ENCODE measurements at regions not wholly inside any gene's neighbourhood (a gene's known extent, or its start where the extent isn't known, plus 50 kb on each side); places are given as distances from the start of the nearest gene placed in this dataset.
"Not testable (repeated sequence)": the region's sequence is repeated elsewhere in the genome, so short reads cannot be mapped to it uniquely, and the experiment has no call there.

DNA sequence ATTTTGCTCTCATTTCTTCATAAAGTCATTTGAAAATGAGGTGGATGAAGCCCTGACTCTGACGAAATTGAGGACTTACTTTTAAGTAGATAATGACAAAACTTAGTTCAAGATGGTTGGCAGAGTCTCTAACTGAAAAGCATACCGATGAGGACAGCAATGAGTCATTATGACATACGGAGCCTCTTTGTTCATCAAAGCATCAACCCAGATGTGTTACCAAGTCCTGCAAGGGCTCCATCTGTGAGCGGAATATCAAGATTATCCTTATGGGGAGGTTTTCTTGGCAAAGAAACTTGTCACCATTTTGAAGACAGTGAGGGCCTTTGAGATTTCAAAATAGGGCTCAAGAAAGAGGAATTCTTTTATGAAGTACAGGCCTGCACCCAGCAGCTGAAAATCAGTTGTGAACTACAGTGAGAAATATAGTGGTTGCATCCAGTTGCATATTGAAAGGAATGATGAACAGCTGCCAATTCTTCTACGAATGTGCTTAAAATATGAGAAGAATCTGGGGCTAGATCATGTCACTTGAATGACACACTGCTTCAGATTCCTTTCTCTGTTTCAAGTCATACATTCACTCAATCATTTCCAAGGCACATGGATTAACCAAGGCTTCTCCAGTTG lies 86.6 kb upstream of the SLC24A2 start:
- Mint-ChIP-seq H3K4me1 (ENCODE audit: low read depth) (no peaks in the 10 kb centered on the region), H3K36me3 (ENCODE audit: low read depth) (no peaks in the 10 kb centered on the region), H3K27me3 (peaks cover 43% of the 10 kb centered on the region), H3K4me3 (no peak overlapping the region), H3K9me3 (peaks cover 10% of the 10 kb centered on the region), H3K27ac (no peak overlapping the region)
- H3K27me3 ChIP-seq (ENCODE audit: control insufficient read depth in 1 of 2, insufficient read depth in 2 of 2, low read length in 2 of 2) = peaks cover 0 to 2% of the 10 kb centered on the region in 2 experiments
- DNase-seq (no peak), ATAC-seq (ENCODE audit: poor library complexity) (no peak)
- no peak overlapping the region for H3K4me3 ChIP-seq (ENCODE audit: low read length)
- intact Hi-C loops (cut with DNase I, micrococcal nuclease) = no loop called here
- ChIA-PET POLR2A (no interaction called here), CTCF (no interaction called here)
- no peak overlapping the region for H3K27ac ChIP-seq (ENCODE audit: low read depth in 1 of 2, low read length in 2 of 2)
- TF ChIP-seq CTCF (IDR thresholded peaks at IDR 0.05) = no peak
- H3K4me1 ChIP-seq (ENCODE audit: insufficient read depth, low read length) = no peaks in the 10 kb centered on the region
- no peaks in the 10 kb centered on the region for H3K36me3 ChIP-seq (ENCODE audit: insufficient read depth, low read length)
- H3K9me3 ChIP-seq (ENCODE audit: control insufficient read depth in 1 of 2, insufficient read depth in 1 of 2, low read length in 2 of 2) = peaks cover 0 to 7% of the 10 kb centered on the region in 2 experiments

GRCh38 chr9:19873188-19873587 lies 84.4 kb upstream of the SLC24A2 start:
- CTCF ChIA-PET; intact Hi-C loops (cut with DNase I, micrococcal nuclease); H3K4me1 ChIP-seq (ENCODE audit: insufficient read depth, low read length); H3K9me3 ChIP-seq (ENCODE audit: control insufficient read depth in 1 of 2, insufficient read depth in 1 of 2, low read length in 2 of 2); H3K4me3 ChIP-seq (ENCODE audit: low read length); DNase-seq; POLR2A ChIA-PET; H3K27ac ChIP-seq (ENCODE audit: low read depth in 1 of 2, low read length in 2 of 2); H3K36me3 Mint-ChIP-seq (ENCODE audit: low read depth); H3K36me3 ChIP-seq (ENCODE audit: insufficient read depth, low read length); H3K4me1 Mint-ChIP-seq (ENCODE audit: low read depth); H3K27ac Mint-ChIP-seq; H3K4me3 Mint-ChIP-seq; ATAC-seq (ENCODE audit: poor library complexity); H3K27me3 ChIP-seq (ENCODE audit: control insufficient read depth in 1 of 2, insufficient read depth in 2 of 2, low read length in 2 of 2): not testable (repeated sequence)
- Mint-ChIP-seq H3K27me3 (peaks cover 44% of the 10 kb centered on the region), H3K9me3 (peaks cover 14% of the 10 kb centered on the region)

GRCh38 chr9:19870988-19871387 lies 82.2 kb upstream of the SLC24A2 start:
- Histone ChIP-seq H3K36me3 (ENCODE audit: insufficient read depth, low read length) (no peaks in the 10 kb centered on the region), H3K27ac (ENCODE audit: low read depth in 1 of 2, low read length in 2 of 2) (no peak overlapping the region), H3K4me1 (ENCODE audit: insufficient read depth, low read length) (no peaks in the 10 kb centered on the region), H3K4me3 (ENCODE audit: low read length) (no peak overlapping the region), H3K9me3 (ENCODE audit: control insufficient read depth in 1 of 2, insufficient read depth in 1 of 2, low read length in 2 of 2) (peaks cover 0 to 7% of the 10 kb centered on the region in 2 experiments), H3K27me3 (ENCODE audit: control insufficient read depth in 1 of 2, insufficient read depth in 2 of 2, low read length in 2 of 2) (no peaks in the 10 kb centered on the region)
- peaks cover 14% of the 10 kb centered on the region for H3K9me3 Mint-ChIP-seq
- ChIA-PET CTCF (no interaction called here), POLR2A (no interaction called here)
- no peaks in the 10 kb centered on the region for H3K36me3 Mint-ChIP-seq (ENCODE audit: low read depth)
- DNase-seq (no peak), ATAC-seq (ENCODE audit: poor library complexity) (no peak)
- H3K4me1 Mint-ChIP-seq (ENCODE audit: low read depth) = no peaks in the 10 kb centered on the region
- no peak overlapping the region for H3K27ac Mint-ChIP-seq
- peaks cover 33% of the 10 kb centered on the region for H3K27me3 Mint-ChIP-seq
- H3K4me3 Mint-ChIP-seq = no peak overlapping the region
- intact Hi-C loops (cut with DNase I, micrococcal nuclease) = no loop called here
- no peak for TF ChIP-seq CTCF (IDR thresholded peaks at IDR 0.05)

- H3K36me3 Mint-ChIP-seq (ENCODE audit: low read depth) = no peaks in the 10 kb centered on the region
- no peaks in the 10 kb centered on the region for H3K9me3 ChIP-seq (ENCODE audit: control insufficient read depth in 1 of 2, insufficient read depth in 1 of 2, low read length in 2 of 2)
- H3K4me3 Mint-ChIP-seq = no peak overlapping the region
- intact Hi-C loops (cut with DNase I, micrococcal nuclease) = loop anchor here in 1 of 2 experiments (10.0 kb wide), 1 partner anchor 64 kb away; no protein-coding TSS in a partner anchor
- H3K9me3 Mint-ChIP-seq = no peaks in the 10 kb centered on the region
- H3K27ac Mint-ChIP-seq = no peak overlapping the region
- CTCF ChIA-PET = no interaction called here
- POLR2A ChIA-PET = no interaction called here
- H3K36me3 ChIP-seq (ENCODE audit: insufficient read depth, low read length) = no peaks in the 10 kb centered on the region
- no peaks in the 10 kb centered on the region for H3K4me1 ChIP-seq (ENCODE audit: insufficient read depth, low read length)
- TF ChIP-seq CTCF (IDR thresholded peaks at IDR 0.05) = no peak
- no peak for ATAC-seq (ENCODE audit: poor library complexity)
- no peaks in the 10 kb centered on the region for H3K27me3 Mint-ChIP-seq
- no peak for DNase-seq
- no peak overlapping the region for H3K4me3 ChIP-seq (ENCODE audit: low read length)
- H3K4me1 Mint-ChIP-seq (ENCODE audit: low read depth) = no peaks in the 10 kb centered on the region
- no peak overlapping the region for H3K27ac ChIP-seq (ENCODE audit: low read depth in 1 of 2, low read length in 2 of 2)
- H3K27me3 ChIP-seq (ENCODE audit: control insufficient read depth in 1 of 2, insufficient read depth in 2 of 2, low read length in 2 of 2) = no peaks in the 10 kb centered on the region
Observed at GRCh38 chr9:19840953-19841352, 52.1 kb upstream of the SLC24A2 start.
